GM19463 (cell line): ENCODE measurements at regions not wholly inside any gene's neighbourhood (a gene's known extent, or its start where the extent isn't known, plus 50 kb on each side); places are given as distances from the start of the nearest gene placed in this dataset.

ENCODE experiments used
- ATAC-seq: cut with Tn5 transposase; IDR thresholded peaks from one replicate; pipeline ENCODE4 v1.9.1; 2021; ENCODE audit warnings: mild to moderate bottlenecking, moderate library complexity; ENCODE audit not compliant: unreplicated experiment

DNA sequence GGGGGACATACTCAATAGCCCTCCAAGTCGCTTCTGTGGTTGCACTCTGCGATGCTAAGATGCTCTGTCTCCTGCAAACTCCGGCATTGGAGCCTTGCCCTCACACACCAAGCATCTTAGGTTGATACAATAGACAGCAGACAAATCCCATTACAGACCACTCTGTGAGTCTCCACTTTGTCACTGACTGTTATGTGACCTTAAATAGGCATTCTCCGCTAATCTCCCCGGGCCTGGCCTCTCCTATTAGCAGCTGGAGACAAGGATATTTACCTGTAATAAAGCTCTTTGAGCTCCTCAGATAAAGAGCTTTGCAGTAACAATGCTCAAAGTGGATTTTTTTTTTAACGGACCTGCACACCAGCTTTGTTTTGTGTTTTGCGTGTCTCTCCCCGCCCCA, 479.7 kb upstream of the TBX3 start:
- ATAC-seq, result no peak

GRCh38 chr12:115160271-115161128, 476.5 kb upstream of the TBX3 start:
- no peak for ATAC-seq

DNA sequence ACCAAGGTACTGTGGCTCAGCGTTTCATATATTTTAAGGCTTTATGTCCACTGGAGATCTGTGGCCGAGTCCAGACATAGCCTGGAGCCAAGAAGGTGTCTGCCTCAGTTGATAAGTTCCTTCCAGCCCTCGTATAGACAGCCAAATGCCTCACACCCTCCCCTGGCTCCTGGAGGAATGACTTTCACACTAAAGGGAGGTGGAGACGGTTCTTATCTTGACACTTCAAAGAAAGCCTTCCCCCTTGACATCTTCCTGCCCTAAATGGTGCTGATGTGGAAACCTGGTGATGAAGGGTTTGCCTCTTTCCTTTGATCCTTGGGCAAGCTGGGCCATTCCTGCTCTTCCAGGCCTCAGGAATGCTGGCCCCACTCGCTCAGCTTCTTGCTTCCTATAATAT, 474.8 kb upstream of the TBX3 start:
- ATAC-seq, result no peak

DNA sequence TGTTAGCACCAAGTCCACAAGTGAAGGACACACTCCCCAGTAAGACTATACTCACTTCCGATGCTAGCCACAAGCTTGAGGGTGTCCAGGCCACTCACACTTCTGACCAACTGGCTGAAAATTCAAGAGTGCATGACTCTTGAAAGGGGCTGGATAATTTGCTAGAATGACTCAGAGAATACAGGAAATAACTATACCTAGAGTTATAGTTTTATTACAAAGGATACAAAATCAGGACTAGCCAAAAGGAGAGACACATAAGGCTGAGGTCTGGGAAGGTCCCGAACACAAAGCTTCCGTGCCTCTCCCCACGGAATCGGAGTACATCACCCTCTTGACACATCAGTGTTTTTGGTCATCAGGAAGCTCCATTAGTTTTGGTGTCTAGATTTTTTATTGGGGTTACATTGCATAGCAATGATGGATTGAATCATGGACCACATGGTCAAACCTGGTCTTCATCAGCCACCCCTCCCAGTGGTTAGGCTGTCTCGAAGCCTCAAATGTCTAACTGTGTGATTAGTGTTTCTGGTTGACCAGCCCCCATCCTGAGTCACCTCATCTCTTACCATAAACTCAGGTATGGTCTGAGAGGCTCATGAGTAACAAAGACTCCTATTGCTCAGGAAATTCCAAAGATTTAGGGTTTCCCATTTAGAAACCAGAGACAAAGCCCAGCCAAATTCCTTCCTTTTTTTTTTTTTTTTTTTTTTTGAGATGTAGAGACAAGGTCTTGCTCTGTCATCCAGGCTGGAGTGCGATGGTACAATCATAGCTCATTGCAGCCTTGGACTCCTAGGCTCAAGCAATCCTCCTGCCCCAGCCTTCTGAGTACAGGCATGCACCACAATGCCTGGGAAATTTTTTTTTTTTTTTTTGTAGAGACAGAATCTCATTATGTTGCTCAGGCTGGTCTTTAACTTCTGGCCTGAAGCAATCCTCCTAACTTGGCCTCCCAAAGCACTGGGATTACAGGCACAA, 472.0 kb upstream of the TBX3 start:
- no peak for ATAC-seq

GRCh38 chr12:115149685-115150378, 465.9 kb upstream of the TBX3 start:
- no peak for ATAC-seq

DNA sequence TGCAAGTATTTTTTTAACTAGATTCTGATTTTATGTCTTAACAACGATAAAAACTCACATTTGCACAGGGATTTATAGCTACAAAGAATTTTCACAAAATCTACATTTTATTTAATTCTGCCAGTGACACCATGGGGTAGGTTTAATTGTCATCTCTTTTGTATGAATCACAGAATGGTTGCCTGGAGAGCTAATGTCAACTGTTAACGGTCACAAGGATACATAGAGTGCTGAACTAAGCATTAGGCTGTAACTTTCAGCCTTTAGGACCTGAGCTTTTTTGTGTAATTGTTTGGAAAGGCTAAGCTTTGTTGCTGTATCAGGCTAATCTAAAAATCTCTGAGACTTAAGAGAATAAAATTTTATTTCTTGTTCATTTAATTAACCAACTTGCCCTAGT, 465.3 kb upstream of the TBX3 start:
- ATAC-seq, result no peak

- no peak for ATAC-seq
These were observed 463.9 kb upstream of the TBX3 start for GRCh38 chr12:115147916-115148315.

DNA sequence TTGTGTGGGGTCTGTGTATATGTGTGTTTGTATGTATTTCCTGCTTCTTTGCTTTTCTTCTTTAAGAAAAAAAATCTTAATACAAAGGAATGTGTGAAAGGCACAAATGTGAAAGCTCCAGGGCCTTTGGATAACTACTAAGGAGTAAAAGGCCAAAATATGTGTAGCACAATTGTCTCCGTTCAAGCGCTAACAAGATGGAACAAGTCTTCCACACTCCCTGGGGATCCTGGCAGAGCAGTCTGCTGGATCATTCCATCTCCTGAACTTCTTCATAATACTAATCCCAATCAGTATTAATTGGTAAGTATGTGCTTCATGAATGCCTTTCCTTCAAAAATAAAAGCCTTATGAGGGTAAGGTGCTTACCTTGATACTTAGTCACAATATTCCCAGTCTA, 462.5 kb upstream of the TBX3 start:
- no peak for ATAC-seq

GRCh38 chr12:115144425-115144824, 460.4 kb upstream of the TBX3 start:
- ATAC-seq, result no peak

DNA sequence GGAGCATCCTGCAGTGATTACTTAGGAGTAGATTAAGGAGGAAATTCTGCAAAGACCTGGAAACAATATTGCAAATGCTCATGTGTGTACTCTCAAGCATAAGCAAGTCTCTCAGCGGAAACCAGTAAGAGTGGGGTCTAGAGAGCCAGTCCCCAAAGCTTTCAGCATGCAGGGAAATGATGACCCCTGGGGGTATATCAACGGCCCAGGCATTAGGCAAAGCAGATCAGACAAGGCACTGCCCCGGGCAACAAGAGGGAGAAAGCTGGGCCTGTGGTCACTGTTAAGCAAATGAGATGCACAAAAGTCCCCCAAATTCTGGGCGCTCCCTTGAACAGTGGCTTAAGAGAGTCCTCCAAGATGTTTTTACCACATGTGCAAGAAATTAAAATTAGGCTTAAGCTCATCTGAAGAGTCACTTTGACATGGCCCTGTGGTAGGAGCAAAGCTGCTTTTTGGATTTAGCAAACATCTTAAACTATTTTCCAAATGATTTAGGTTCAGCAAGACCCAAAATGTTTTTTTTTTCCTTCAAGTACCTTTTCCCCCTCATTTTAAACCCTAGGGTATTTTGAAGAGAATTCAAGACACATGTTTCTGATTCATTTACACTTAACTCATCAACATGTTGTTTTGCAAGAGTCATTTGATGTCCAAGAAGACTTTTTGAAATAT, 457.1 kb upstream of the TBX3 start:
- ATAC-seq, result no peak

DNA sequence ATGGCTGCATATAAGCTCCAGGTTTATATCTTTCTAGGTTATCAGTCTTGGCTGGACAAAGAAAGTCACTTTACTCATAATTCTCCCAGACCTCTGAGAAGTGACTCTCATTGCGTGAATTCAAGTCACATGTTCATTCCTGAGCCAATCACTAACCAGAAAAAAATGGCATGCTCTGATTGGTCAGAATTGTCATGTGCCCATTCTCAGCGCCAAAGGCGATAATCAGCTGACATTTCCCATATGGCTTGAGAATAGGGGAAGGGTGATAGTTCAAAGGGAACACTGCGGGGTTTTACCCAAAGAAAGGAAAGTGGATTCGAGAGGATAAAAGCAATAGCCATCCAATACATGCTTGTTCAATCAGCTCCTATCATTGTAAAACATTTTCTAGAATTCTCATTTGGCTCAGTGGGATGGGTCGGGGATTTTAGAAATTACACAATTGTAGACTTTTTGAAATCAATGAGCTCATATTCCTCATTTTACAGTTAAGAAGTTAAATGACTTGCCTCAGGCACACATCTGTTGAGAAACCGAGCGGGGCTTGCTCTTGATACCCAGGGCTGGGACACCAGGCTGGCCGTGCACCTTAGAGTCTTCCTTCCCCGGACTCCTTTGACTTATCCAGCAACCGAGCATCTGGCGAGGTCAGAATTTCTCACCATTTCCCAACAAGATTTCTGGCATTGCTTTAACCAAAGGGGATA, 454.0 kb upstream of the TBX3 start:
- ATAC-seq, result no peak

DNA sequence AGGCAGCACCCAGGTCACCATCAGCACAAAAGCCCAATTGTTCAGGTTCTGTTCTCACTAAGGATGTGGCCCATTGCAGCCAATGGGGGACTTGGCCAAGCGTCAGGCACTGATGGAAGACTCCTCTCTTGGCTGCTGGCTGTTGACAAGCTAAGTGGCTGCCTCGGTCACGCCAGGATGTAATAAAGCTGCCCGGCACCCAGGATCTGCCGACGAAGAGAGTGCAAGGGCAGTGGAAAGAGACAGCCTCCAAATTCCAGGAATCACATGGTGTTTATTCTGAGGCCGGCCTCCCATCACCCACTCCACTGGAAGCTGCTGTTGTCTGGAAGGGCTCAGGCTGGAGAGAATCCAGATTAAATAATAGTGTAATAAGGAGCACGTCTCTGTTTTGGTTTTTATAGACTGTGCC, 451.8 kb upstream of the TBX3 start:
- ATAC-seq, result no peak

- no peak for ATAC-seq
These were observed 450.3 kb upstream of the TBX3 start for GRCh38 chr12:115134298-115134697.

DNA sequence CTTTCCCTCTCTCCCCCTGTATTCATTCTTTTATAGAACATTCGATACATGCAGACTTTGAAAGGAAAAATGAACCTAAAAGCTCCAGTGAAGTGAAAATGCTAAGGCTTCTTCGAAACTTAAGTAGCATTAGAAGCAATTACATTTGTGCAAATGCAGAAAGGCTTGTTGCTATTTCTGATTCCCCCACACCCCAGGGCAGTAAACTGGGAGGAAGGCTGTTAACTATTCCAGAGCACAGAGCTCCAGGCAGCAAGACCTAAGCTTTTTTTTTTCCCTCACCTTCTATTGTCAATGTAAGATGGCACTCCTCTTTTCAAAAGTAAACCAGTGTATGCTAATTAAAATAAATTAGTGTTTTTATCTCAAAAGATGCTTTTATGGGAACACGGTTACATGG, 448.9 kb upstream of the TBX3 start:
- no peak for ATAC-seq

DNA sequence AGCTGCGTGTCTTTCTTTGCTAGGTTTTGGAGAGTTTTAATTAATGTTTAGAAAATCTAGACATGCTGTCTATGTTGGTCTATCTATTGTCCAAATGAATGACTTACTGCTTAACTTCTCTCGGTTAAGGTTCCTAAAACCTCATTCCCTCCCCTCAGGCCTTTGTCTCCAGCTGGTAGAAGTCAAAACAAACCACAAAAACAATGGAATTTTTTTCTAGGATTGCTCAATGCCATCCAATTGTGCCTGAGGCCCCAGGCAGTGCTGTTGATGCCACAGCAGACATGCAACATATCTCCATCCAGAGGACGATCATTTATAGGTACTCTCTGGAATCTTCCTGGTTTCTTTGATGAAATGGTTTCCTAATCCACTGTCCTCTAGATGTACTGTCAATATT, 448.2 kb upstream of the TBX3 start:
- no peak for ATAC-seq

GRCh38 chr12:115129727-115130126, 445.8 kb upstream of the TBX3 start:
- no peak for ATAC-seq

GRCh38 chr12:115121053-115121452, 437.1 kb upstream of the TBX3 start:
- ATAC-seq, result no peak

GRCh38 chr12:115118177-115118724, 434.3 kb upstream of the TBX3 start:
- no peak for ATAC-seq

GRCh38 chr12:115114140-115114539, 430.2 kb upstream of the TBX3 start:
- no peak for ATAC-seq

GRCh38 chr12:115109863-115110262, 425.9 kb upstream of the TBX3 start:
- no peak for ATAC-seq
